ENCODE measurements at regions not wholly inside any gene's neighbourhood (a gene's known extent, or its start where the extent isn't known, plus 50 kb on each side); places are given as distances from the start of the nearest gene placed in this dataset.
"Not testable (repeated sequence)": the region's sequence is repeated elsewhere in the genome, so short reads cannot be mapped to it uniquely, and the experiment has no call there.

GRCh38 chr5:63768221-63768620 is 194.0 kb downstream of the HTR1A start:
- TF ChIP-seq EZH2phosphoT487 (IDR thresholded peaks at IDR 0.05; ENCODE audit: low read depth) (no peak), CTCF (IDR thresholded peaks at IDR 0.05; ENCODE audit: low read depth, low read length) (no peak)
- H3K4me3 ChIP-seq (ENCODE audit: low read length): no peak overlapping the region
- no peak overlapping the region for H3K4me2 ChIP-seq (ENCODE audit: low read length)
- H3K79me2 ChIP-seq (ENCODE audit: low read length): no peaks in the 10 kb centered on the region
- no peak overlapping the region for H3K27ac ChIP-seq (ENCODE audit: low read length)
- H3K9ac ChIP-seq (ENCODE audit: low read length): no peak overlapping the region
- H3K27me3 ChIP-seq (ENCODE audit: low read depth, low read length): no peaks in the 10 kb centered on the region
- H3K4me1 ChIP-seq (ENCODE audit: low read length): peaks cover 5% of the 10 kb centered on the region; the same call in 1 of the 2 replicates
- H4K20me1 ChIP-seq (ENCODE audit: insufficient read depth, low read length): no peaks in the 10 kb centered on the region
- H3K36me3 ChIP-seq (replicated peaks; ENCODE audit: low read depth, low read length): no peaks in the 10 kb centered on the region
- H3K9me3 ChIP-seq (ENCODE audit: insufficient read depth, low read length): no peaks in the 10 kb centered on the region
- no peak overlapping the region for H2AFZ ChIP-seq (ENCODE audit: low read depth, low read length)

GRCh38 chr5:63760965-63761364 is 201.3 kb downstream of the HTR1A start:
- no peak overlapping the region for H2AFZ ChIP-seq (ENCODE audit: low read depth, low read length)
- no peak overlapping the region for H3K4me2 ChIP-seq (ENCODE audit: low read length)
- no peaks in the 10 kb centered on the region for H3K4me1 ChIP-seq (ENCODE audit: low read length)
- no peak overlapping the region for H3K9ac ChIP-seq (ENCODE audit: low read length)
- H3K4me3 ChIP-seq (ENCODE audit: low read length): no peak overlapping the region
- no peak for TF ChIP-seq EZH2phosphoT487 (IDR thresholded peaks at IDR 0.05; ENCODE audit: low read depth)
- no peak for TF ChIP-seq CTCF (IDR thresholded peaks at IDR 0.05; ENCODE audit: low read depth, low read length)
- H3K36me3 ChIP-seq (replicated peaks; ENCODE audit: low read depth, low read length): no peaks in the 10 kb centered on the region
- no peaks in the 10 kb centered on the region for H4K20me1 ChIP-seq (ENCODE audit: insufficient read depth, low read length)
- H3K27ac ChIP-seq (ENCODE audit: low read length): no peak overlapping the region
- H3K27me3 ChIP-seq (ENCODE audit: low read depth, low read length): no peaks in the 10 kb centered on the region
- H3K79me2 ChIP-seq (ENCODE audit: low read length): no peaks in the 10 kb centered on the region
- no peaks in the 10 kb centered on the region for H3K9me3 ChIP-seq (ENCODE audit: insufficient read depth, low read length)

- no peaks in the 10 kb centered on the region for H3K36me3 ChIP-seq (replicated peaks; ENCODE audit: low read depth, low read length)
- H3K9me3 ChIP-seq (ENCODE audit: insufficient read depth, low read length): no peaks in the 10 kb centered on the region
- no peak overlapping the region for H2AFZ ChIP-seq (ENCODE audit: low read depth, low read length)
- no peaks in the 10 kb centered on the region for H4K20me1 ChIP-seq (ENCODE audit: insufficient read depth, low read length)
- no peaks in the 10 kb centered on the region for H3K4me1 ChIP-seq (ENCODE audit: low read length)
- H3K79me2 ChIP-seq (ENCODE audit: low read length): no peaks in the 10 kb centered on the region
- no peak overlapping the region for H3K27ac ChIP-seq (ENCODE audit: low read length)
- no peak overlapping the region for H3K4me3 ChIP-seq (ENCODE audit: low read length)
- TF ChIP-seq CTCF (IDR thresholded peaks at IDR 0.05; ENCODE audit: low read depth, low read length): no peak
- TF ChIP-seq EZH2phosphoT487 (IDR thresholded peaks at IDR 0.05; ENCODE audit: low read depth): no peak
- no peak overlapping the region for H3K4me2 ChIP-seq (ENCODE audit: low read length)
- no peak overlapping the region for H3K9ac ChIP-seq (ENCODE audit: low read length)
- no peaks in the 10 kb centered on the region for H3K27me3 ChIP-seq (ENCODE audit: low read depth, low read length)
These were observed 219.0 kb downstream of the HTR1A start for GRCh38 chr5:63743096-63743798.

- not testable (repeated sequence) for H3K4me2 ChIP-seq (ENCODE audit: low read length); H2AFZ ChIP-seq (ENCODE audit: low read depth, low read length); H3K9me3 ChIP-seq (ENCODE audit: insufficient read depth, low read length); H4K20me1 ChIP-seq (ENCODE audit: insufficient read depth, low read length); H3K4me3 ChIP-seq (ENCODE audit: low read length); H3K9ac ChIP-seq (ENCODE audit: low read length); H3K27ac ChIP-seq (ENCODE audit: low read length); H3K36me3 ChIP-seq (replicated peaks; ENCODE audit: low read depth, low read length); H3K27me3 ChIP-seq (ENCODE audit: low read depth, low read length); H3K79me2 ChIP-seq (ENCODE audit: low read length); H3K4me1 ChIP-seq (ENCODE audit: low read length)
These were observed 229.4 kb downstream of the HTR1A start for GRCh38 chr5:63732880-63733279.
